Activated CD4-positive, alpha-beta T cell treated with anti-CD3 and anti-CD28 coated beads, Interleukin-2, amount 10 ng/mL, durations not matched to agents 24 days and 14 days (primary cell): ENCODE measurements at regions not wholly inside any gene's neighbourhood (a gene's known extent, or its start where the extent isn't known, plus 50 kb on each side); places are given as distances from the start of the nearest gene placed in this dataset.

Experiments used
- DNase-seq: peaks from one replicate; pipeline ENCODE4 v3.0.0; 2022
- H3K27ac Mint-ChIP-seq: one replicate; pipeline ENCODE4 v1.8.0; 2022; ENCODE audit warnings: mild to moderate bottlenecking, mixed read lengths
- H3K27me3 Mint-ChIP-seq: one replicate; pipeline ENCODE4 v1.8.0; 2022; ENCODE audit warnings: mixed read lengths
- H3K36me3 Mint-ChIP-seq: one replicate; pipeline ENCODE4 v1.8.0; 2022; ENCODE audit warnings: low read depth, mild to moderate bottlenecking, mixed read lengths
- H3K4me1 Mint-ChIP-seq: one replicate; pipeline ENCODE4 v1.8.0; 2021; ENCODE audit warnings: mixed read lengths
- H3K4me3 Mint-ChIP-seq: one replicate; pipeline ENCODE4 v1.8.0; 2022; ENCODE audit warnings: mild to moderate bottlenecking, moderate library complexity, mixed read lengths
- H3K9me3 Mint-ChIP-seq: one replicate; pipeline ENCODE4 v1.8.0; 2021; ENCODE audit warnings: mixed read lengths
- intact Hi-C: fragments of 100-400 bp; cut with micrococcal nuclease; formaldehyde crosslinking; loops from one replicate; pipeline ENCODE4 v1.15.1; 2023

DNA sequence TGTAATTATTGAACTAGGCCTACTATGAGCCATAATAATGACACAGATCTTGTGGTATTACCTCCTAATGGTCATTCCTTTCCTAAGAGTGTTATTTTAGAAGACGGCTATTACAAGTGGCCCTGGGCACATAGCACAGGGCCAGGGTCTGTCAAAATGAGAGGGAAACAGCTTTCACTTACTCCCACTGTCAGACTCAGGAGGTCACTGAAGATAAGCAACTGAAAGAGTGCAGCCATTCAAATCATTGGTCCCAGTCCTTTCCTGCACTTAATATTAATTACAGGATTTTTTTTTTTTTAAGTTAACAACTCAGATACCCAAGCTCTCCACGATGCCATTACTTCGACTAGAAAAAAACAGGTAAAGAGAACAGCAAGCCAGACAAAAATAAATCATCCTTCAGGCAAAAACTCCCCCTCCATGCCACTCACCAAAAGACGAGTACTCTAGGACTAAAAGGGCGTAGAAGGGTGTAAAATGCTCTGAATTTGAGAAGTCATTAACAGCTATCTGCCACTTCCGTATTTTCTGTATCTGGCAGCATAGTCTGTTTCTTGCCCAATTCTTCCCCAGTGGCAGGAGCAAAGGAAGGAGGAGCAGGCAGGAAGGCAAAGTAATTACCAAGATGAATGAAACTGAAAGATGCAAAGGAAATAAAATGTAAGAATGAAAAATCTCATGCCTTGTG, 87.4 kb downstream of the ZNF608 start:
- Mint-ChIP-seq H3K4me3 (no peak overlapping the region), H3K27me3 (peaks cover 9% of the 10 kb centered on the region), H3K27ac (no peak overlapping the region), H3K4me1 (no peaks in the 10 kb centered on the region), H3K9me3 (no peaks in the 10 kb centered on the region), H3K36me3 (no peaks in the 10 kb centered on the region)
- intact Hi-C loops, result no loop called here
- DNase-seq, result no peak

DNA sequence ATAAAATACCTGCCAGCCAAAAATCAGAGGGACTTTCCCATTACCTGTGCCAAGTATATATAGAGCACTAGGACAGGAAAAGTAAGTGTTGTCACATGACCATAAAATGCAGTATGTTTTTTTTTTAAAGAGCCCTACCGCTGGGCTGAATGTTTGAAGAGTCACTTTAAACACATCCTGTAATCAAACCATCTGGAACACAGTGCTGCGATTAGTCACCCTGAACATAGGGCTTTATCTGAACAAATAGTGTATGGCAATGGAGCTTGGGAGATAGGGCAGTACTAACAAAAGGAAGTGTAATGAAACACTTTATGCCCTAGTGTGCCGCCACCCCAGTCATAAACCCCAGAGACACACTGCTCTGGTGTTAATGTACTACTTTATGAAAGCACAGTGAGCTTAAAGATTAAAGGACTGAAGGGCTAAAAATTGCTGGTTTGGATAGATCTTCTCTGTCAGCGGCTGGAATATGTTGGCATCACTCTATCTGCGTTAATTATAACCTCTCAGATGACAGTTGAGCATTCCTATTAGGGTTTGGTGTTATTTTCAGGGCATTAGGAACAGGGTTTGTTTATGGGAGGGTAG, 90.4 kb downstream of the ZNF608 start:
- no peaks in the 10 kb centered on the region for H3K36me3 Mint-ChIP-seq

DNA sequence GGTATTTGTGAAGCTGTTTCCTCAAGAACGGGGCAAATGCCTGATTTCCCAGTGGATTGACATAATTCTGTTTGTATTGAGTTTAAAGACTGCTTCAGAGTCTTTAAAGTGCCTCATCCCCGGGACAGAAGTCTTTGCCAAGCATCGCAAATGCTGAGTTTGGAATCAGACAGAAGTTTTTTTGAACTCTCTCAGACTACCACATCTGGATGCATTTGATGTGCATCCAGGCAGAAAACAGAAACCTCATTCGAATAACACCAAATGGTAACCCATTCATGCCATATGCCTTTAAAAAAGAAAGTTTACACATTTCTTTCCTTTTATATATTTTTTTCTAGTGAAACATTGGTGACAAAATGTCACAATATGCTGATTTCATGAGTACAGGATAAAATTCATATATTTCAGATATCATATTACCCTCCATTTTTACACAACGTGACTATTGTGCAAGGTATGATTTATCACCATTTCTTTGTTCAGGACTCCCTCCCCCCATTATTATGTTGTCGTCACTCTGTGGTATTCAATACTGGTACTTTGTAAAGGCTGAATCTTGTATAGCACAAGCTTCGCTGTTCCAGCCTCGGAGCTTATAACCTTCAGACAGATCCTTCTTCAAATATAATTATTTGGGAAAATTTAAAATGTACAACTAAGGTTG, 91.1 kb downstream of the ZNF608 start:
- Mint-ChIP-seq H3K27me3 (peaks cover 17% of the 10 kb centered on the region), H3K36me3 (no peaks in the 10 kb centered on the region), H3K4me3 (no peak overlapping the region), H3K27ac (no peak overlapping the region), H3K4me1 (peaks cover 3% of the 10 kb centered on the region), H3K9me3 (peaks cover 2% of the 10 kb centered on the region)
- DNase-seq, result no peak
- intact Hi-C loops, result no loop called here

More for the DNA sequence above, 90.4 kb downstream of the ZNF608 start:
- intact Hi-C loops, result no loop called here
- Mint-ChIP-seq H3K27ac (no peak overlapping the region), H3K4me1 (peaks cover 3% of the 10 kb centered on the region), H3K9me3 (peaks cover 2% of the 10 kb centered on the region), H3K27me3 (peaks cover 15% of the 10 kb centered on the region), H3K4me3 (no peak overlapping the region)
- DNase-seq, result no peak

DNA sequence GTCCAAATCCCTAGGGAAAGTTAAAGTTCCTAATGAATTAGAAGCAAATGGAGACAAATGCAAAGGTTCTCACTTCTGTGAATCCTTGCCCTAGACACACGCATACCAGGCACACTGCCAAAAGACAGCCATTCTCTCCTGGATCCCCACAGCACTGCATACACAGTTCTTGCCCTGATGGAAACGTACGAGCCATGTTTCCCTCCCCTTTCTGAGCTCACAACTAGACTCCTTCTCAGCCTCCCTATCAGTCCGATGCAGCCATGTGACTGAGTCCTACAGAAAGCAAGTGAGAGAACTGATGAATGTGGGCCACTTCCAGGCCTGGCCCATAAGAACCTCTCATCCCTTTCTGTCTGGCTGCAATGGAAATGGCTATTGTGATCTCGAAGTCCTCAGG, 92.0 kb downstream of the ZNF608 start:
- peaks cover 21% of the 10 kb centered on the region for H3K27me3 Mint-ChIP-seq
- H3K9me3 Mint-ChIP-seq, result peaks cover 7% of the 10 kb centered on the region
- no peak overlapping the region for H3K4me3 Mint-ChIP-seq
- intact Hi-C loops, result no loop called here
- H3K4me1 Mint-ChIP-seq, result peaks cover 10% of the 10 kb centered on the region
- H3K27ac Mint-ChIP-seq, result no peak overlapping the region
- DNase-seq, result no peak
- H3K36me3 Mint-ChIP-seq, result peaks cover 2% of the 10 kb centered on the region

DNA sequence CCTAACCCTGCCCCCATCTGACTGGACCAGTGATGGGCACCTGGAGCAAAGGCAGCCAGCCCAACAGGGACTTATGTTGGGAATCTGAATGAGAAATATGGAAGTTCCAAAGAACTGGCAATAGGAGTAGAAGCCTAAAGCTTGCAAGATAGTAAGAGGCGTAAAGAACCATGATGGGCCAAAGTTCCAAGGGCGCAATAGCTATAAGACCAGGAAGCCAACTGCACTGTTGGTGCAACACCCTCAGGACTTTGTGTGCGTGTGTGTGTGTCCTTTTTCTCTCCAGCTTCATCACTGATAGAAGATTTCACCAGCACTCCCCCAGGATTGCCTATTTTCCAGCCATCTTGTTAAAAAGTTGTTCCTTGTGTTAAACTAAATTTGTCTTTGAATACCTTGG, 92.8 kb downstream of the ZNF608 start:
- no peak for DNase-seq
- H3K27me3 Mint-ChIP-seq, result peaks cover 17% of the 10 kb centered on the region
- intact Hi-C loops, result no loop called here
- no peak overlapping the region for H3K4me3 Mint-ChIP-seq
- peaks cover 16% of the 10 kb centered on the region for H3K4me1 Mint-ChIP-seq
- peaks cover 9% of the 10 kb centered on the region for H3K9me3 Mint-ChIP-seq
- no peak overlapping the region for H3K27ac Mint-ChIP-seq
- H3K36me3 Mint-ChIP-seq, result peaks cover 2% of the 10 kb centered on the region

DNA sequence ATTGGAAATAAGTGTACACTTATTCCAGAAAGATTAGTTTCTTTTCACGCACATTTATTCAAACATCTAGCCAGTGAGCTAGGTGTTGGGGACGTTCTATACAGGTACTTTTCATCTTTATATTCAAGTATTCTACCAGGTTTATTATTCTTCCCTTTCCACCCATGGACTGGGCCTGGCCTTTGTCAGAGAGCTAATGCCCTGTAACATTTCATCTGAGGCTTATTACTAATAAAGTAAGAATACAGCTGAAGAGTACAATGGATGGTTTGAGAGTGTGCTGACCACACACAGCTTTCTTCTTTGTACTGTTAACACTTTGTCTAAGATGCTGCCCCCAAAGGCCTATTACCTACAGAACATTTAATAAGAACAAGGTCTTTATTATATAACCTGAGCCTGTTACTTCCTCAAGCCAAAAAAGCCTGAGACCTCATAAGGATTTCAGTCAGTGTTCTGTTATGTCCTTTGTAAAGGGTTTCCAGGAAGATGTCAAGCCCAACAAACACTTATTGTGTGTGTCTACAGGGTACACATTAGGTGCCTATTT, 93.5 kb downstream of the ZNF608 start:
- intact Hi-C loops, result no loop called here
- peaks cover 16% of the 10 kb centered on the region for H3K4me1 Mint-ChIP-seq
- H3K36me3 Mint-ChIP-seq, result peaks cover 2% of the 10 kb centered on the region
- DNase-seq, result no peak
- peaks cover 19% of the 10 kb centered on the region for H3K27me3 Mint-ChIP-seq
- no peak overlapping the region for H3K27ac Mint-ChIP-seq
- H3K4me3 Mint-ChIP-seq, result no peak overlapping the region
- peaks cover 9% of the 10 kb centered on the region for H3K9me3 Mint-ChIP-seq

DNA sequence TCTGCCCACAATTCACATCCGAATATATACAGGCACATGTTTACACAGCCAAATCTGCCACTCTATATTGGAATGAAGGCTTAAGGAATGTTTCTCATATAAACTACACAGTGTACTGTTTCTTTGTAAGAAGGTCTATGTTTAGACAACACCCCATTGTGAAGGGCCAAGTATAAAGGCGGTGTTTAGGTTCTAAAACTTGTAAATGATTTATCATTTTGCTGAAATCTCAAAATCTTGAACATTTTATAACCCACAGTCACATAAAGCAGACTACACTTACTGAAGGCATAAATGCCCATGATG, 94.0 kb downstream of the ZNF608 start:
- peaks cover 2% of the 10 kb centered on the region for H3K36me3 Mint-ChIP-seq
- no peak overlapping the region for H3K4me3 Mint-ChIP-seq
- peaks cover 9% of the 10 kb centered on the region for H3K9me3 Mint-ChIP-seq
- H3K4me1 Mint-ChIP-seq, result peaks cover 16% of the 10 kb centered on the region
- H3K27ac Mint-ChIP-seq, result no peak overlapping the region
- DNase-seq, result no peak
- H3K27me3 Mint-ChIP-seq, result peaks cover 22% of the 10 kb centered on the region
- intact Hi-C loops, result no loop called here

DNA sequence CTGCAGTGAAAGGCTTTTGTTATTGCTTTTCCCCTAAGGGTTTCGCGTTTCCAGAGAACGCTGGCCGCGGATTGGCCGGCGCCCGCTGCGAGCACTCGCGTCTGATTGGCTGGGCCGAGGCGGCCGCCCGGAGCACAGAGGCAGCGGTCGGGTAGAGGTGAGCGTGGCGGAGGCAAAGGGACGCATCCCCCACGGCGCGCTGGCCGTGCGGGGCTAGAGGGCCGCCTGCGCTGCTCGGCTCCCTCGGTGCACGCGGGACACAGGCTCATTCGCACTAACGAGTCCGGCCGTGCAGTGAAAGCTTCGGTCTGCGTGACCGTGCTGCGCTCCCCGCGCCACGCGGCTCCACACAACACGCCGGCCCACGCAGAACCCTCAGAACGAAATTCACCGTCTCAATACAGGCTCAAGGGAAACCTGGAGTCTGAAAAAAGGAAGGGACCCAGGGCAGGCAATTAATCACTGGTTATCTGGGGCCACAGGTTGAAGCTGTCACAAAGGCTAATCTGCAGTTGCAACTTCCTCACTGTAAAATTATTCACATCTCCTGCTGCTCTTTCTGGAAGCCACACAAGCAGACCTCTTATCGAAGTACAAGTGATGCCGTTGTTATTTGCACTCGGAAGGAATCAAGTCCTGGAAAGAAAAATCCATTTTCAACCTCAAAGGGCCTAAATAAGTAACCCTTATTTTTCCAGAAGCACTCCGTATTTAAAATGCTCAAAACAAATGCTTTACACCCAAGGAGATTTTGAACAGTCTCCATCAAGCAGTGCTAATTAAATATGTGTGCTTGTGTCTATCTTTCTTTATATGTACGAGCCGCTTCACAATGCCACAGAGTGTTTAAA, 94.6 kb downstream of the ZNF608 start:
- Mint-ChIP-seq H3K27ac (no peak overlapping the region), H3K4me3 (peak overlapping the region; percentile 48), H3K36me3 (peaks cover 2% of the 10 kb centered on the region), H3K4me1 (peaks cover 16% of the 10 kb centered on the region), H3K9me3 (peaks cover 9% of the 10 kb centered on the region), H3K27me3 (peaks cover 28% of the 10 kb centered on the region)
- intact Hi-C loops, result no loop called here
- peak; percentile 70 for DNase-seq

DNA sequence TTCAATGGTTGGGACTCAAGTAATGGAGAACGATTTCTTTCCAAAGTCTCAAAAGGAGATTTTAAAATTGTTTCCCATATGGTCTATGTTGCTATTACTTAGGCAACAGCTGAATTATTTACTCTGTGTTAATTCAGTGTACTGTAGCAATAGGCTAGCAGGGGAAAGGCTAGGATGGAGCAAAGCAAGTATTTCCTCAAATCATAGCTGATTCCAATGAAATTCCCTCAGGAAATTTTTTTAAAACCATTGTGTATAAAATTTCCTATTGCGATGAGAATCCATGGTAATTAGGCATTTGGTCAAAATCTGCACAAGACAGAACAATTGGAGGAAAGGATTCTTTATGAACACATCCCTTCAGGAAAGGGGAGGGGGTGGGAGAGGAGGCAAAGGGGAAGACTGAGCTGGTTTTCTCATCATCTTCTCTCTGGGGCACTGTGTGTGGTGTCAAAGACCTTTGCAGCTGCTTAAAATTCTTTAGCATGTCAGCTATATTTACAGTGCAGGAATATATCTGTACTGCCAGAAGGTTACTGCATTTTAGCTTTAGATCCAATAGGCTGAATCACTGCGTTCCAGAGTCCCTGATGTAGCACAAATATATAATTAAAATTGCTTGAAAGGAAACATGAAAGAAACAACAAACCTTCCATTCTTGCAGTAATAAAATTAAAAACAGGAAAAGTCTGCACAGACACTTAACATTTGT, 95.3 kb downstream of the ZNF608 start:
- intact Hi-C loops, result no loop called here
- Mint-ChIP-seq H3K27ac (no peak overlapping the region), H3K9me3 (peaks cover 9% of the 10 kb centered on the region), H3K4me1 (peaks cover 19% of the 10 kb centered on the region), H3K4me3 (peak overlapping the region; percentile 48), H3K36me3 (peaks cover 2% of the 10 kb centered on the region), H3K27me3 (peaks cover 34% of the 10 kb centered on the region)
- DNase-seq, result no peak

DNA sequence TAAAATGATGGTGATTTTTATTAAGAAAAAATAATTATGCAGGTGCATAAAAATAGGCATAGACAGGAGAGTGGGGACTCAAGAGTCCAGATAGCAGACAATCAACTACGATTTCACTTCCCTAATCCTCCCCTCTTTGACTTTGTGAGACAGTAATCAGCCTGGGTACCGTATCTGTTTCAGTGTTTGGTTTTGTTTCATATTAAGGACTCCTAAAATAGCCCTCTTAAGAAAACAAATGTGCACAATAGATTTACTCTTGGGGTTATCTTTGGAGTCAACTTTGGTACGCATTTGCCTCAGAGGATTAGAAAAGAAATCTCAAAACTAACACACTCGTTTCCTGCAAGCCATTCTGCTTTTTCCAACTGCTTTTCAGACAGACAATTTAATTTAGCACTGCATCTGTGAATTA, 96.3 kb downstream of the ZNF608 start:
- H3K4me3 Mint-ChIP-seq, result peak overlapping the region; percentile 48
- intact Hi-C loops, result no loop called here

DNA sequence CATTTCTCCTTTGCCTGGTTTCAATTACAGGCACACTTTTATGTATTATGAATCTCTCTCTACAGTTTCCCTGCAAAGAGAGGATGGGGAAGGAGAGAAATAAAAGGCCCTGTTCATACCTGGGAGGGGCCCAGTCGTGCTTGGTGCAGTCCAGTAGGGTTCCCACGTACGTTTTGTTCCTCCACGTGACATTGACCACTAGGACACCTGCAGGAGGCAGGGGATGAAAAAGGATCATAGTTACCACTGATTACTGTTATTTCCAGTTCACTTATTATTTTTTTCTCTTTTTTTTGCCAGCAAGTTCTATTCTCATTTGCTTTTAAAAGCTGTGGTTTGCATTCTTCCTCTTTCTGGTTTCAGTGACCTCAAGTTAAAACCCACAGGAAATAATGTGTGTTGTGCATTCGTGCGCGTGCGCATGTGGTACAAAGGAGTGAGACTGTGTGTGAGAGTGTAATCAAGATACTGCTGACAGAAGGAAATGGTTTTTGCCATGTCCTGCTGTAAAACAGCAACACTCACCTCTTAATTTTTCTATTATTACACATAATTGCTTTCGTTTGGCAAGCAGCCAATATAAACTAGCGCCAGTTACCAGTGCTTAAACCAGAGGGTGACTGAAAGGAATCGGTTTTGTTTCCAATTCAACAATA, 96.8 kb downstream of the ZNF608 start:
- H3K4me1 Mint-ChIP-seq, result peaks cover 19% of the 10 kb centered on the region
- H3K27ac Mint-ChIP-seq, result peak overlapping the region; percentile 82
- H3K36me3 Mint-ChIP-seq, result peaks cover 2% of the 10 kb centered on the region
- peak; percentile 92 for DNase-seq
- H3K27me3 Mint-ChIP-seq, result peaks cover 37% of the 10 kb centered on the region
- intact Hi-C loops, result loop anchor here (2.0 kb wide), 1 partner anchor 65 kb away; no protein-coding TSS in a partner anchor
- peak overlapping the region; percentile 48 for H3K4me3 Mint-ChIP-seq
- H3K9me3 Mint-ChIP-seq, result peaks cover 9% of the 10 kb centered on the region

More for the DNA sequence above, 96.3 kb downstream of the ZNF608 start:
- no peak for DNase-seq
- Mint-ChIP-seq H3K27me3 (peaks cover 37% of the 10 kb centered on the region), H3K27ac (no peak overlapping the region), H3K9me3 (peaks cover 9% of the 10 kb centered on the region), H3K4me1 (peaks cover 19% of the 10 kb centered on the region), H3K36me3 (peaks cover 2% of the 10 kb centered on the region)

DNA sequence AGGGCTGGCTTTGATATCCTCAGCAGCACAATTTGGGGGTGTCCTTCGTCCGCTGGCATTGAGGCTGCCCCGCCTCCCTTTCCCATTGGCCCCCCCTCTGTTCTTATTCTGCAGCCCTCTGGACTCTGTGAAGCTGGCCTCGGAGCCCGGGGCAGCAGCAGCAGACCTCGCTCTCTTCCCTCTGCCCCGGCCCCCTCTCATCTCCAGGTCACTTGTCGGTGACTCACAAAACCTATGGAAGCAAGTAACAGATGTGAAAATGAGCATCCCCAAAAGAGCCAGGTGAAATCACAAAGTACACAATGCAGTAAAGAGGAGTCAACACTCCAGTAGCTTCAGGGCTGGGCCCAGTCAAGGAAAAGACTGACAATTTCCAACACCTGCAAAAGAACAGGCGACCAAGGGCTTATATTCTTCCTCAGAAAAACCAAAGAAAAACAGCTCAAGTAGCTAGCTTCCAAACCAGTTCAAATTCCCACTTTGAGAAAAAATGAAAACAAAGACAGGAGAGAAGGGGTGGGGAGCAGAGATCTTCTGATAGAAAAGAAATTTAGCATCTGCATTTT, 97.5 kb downstream of the ZNF608 start:
- DNase-seq, result no peak
- Mint-ChIP-seq H3K36me3 (peaks cover 2% of the 10 kb centered on the region), H3K9me3 (peaks cover 9% of the 10 kb centered on the region), H3K27ac (no peak overlapping the region), H3K4me3 (peak overlapping the region; percentile 48), H3K4me1 (peaks cover 19% of the 10 kb centered on the region), H3K27me3 (peaks cover 42% of the 10 kb centered on the region)
- intact Hi-C loops, result loop anchor here (2.0 kb wide), 1 partner anchor 64 kb away; no protein-coding TSS in a partner anchor
